IMR-90 (cell line): ENCODE measurements at regions not wholly inside any gene's neighbourhood (a gene's known extent, or its start where the extent isn't known, plus 50 kb on each side); places are given as distances from the start of the nearest gene placed in this dataset.

Experiments used
- ATAC-seq: fragments of 200-7000 bp; cut with Tn5 transposase; 2 replicates; pipeline ENCODE4 v1.9.1; 2020; ENCODE audit warnings: low read depth, mild to moderate bottlenecking, moderate library complexity
- BruUV-seq: library from RNA; stranded (reverse); fragments of 400-500 nt; replicated peaks from 2 replicates; lab custom pipeline; 2021; lab: Mats Ljungman, UMichigan
- CTCF ChIA-PET: fragments of 300-600 bp; formaldehyde crosslinking; extraction: SDS; loops from one replicate; lab custom pipeline; 2021; ENCODE audit warnings: antibody characterized with exemption; lab: Yijun Ruan, JAX
- POLR2A ChIA-PET: fragments of 300-600 bp; sonication (Branson Sonifier 250); formaldehyde crosslinking; loops from one replicate; lab custom pipeline; 2022; ENCODE audit warnings: antibody characterized with exemption; ENCODE audit not compliant: unreplicated experiment; lab: Charles Lee
- DNase-seq: peaks from one replicate; pipeline ENCODE4 v3.0.0; 2013
- H2AFZ ChIP-seq: replicated peaks from 2 replicates; pipeline ENCODE3; 2013; ENCODE audit warnings: low read length, mild to moderate bottlenecking; ENCODE audit not compliant: poor library complexity
- H2AK5ac ChIP-seq: 2 replicates; pipeline ENCODE4 v1.6.1; 2013; ENCODE audit warnings: low read depth, low read length, inconsistent platforms
- H2AK9ac ChIP-seq: replicated peaks from 2 replicates; pipeline ENCODE3; 2013; ENCODE audit warnings: mild to moderate bottlenecking, low read depth, low read length, moderate library complexity; ENCODE audit not compliant: poor library complexity
- H2BK120ac ChIP-seq: 2 replicates; pipeline ENCODE4 v1.6.1; 2013; ENCODE audit warnings: low read depth, low read length, inconsistent platforms
- H2BK15ac ChIP-seq: 3 replicates; pipeline ENCODE4 v1.6.1; 2013; ENCODE audit warnings: low read depth, low read length, inconsistent platforms
- H2BK20ac ChIP-seq: 2 replicates; pipeline ENCODE4 v1.6.1; 2013; ENCODE audit warnings: low read depth, mild to moderate bottlenecking, inconsistent platforms, low read length, moderate library complexity
- H2BK5ac ChIP-seq: 2 replicates; pipeline ENCODE4 v1.6.1; 2013; ENCODE audit warnings: mild to moderate bottlenecking, low read depth, low read length, inconsistent platforms; ENCODE audit not compliant: poor library complexity, severe bottlenecking
- H3K14ac ChIP-seq: replicated peaks from 2 replicates; pipeline ENCODE4 v1.6.1; 2013; ENCODE audit warnings: low read depth, low read length, inconsistent platforms
- H3K18ac ChIP-seq: 2 replicates; pipeline ENCODE4 v1.6.1; 2013; ENCODE audit warnings: low read depth, low read length, control low read depth
- H3K23ac ChIP-seq: 2 replicates; pipeline ENCODE4 v1.6.1; 2013; ENCODE audit warnings: low read depth, low read length, inconsistent platforms
- H3K27ac ChIP-seq: 2 replicates; pipeline ENCODE4 v1.5.1; 2013; ENCODE audit warnings: mild to moderate bottlenecking, control low read depth, low read length; ENCODE audit not compliant: insufficient read depth
- H3K27me3 ChIP-seq: 2 replicates; pipeline ENCODE4 v1.6.1; 2013; ENCODE audit warnings: low read length; ENCODE audit not compliant: control insufficient read depth, insufficient read depth
- H3K36me3 ChIP-seq: 2 replicates; pipeline ENCODE4 v1.6.1; 2013; ENCODE audit warnings: low read length, mixed read lengths; ENCODE audit not compliant: control insufficient read depth, insufficient read depth
- H3K4ac ChIP-seq: 2 replicates; pipeline ENCODE4 v1.6.1; 2013; ENCODE audit warnings: low read depth, low read length, inconsistent platforms
- H3K4me1 ChIP-seq: 2 replicates; pipeline ENCODE4 v1.6.1; 2013; ENCODE audit warnings: low read length, mixed read lengths; ENCODE audit not compliant: control insufficient read depth, insufficient read depth
- H3K4me2 ChIP-seq: 2 replicates; pipeline ENCODE4 v1.6.1; 2013; ENCODE audit warnings: low read depth, mild to moderate bottlenecking, control low read depth, low read length, moderate library complexity
- H3K4me3 ChIP-seq: 2 replicates; pipeline ENCODE4 v1.5.1; 2013; ENCODE audit warnings: low read depth, mild to moderate bottlenecking, control low read depth, low read length, moderate library complexity; ENCODE audit not compliant: insufficient read depth
- H3K56ac ChIP-seq: 2 replicates; pipeline ENCODE4 v1.6.1; 2013; ENCODE audit warnings: low read length, inconsistent platforms; ENCODE audit not compliant: insufficient read depth; ENCODE audit errors: extremely low read depth
- H3K79me1 ChIP-seq, 2 experiments: 2 replicates each; pipeline ENCODE4 v1.6.1; 2013; ENCODE audit warnings: low read length in 2 of 2, inconsistent platforms in 1 of 2, low read depth in 1 of 2
- H3K9ac ChIP-seq: 2 replicates; pipeline ENCODE4 v1.6.1; 2013; ENCODE audit warnings: low read depth, low read length, control low read depth
- H3K9me1 ChIP-seq: 2 replicates; pipeline ENCODE4 v1.6.1; 2013; ENCODE audit warnings: low read length, inconsistent platforms; ENCODE audit not compliant: insufficient read depth
- H3K9me3 ChIP-seq: 2 replicates; pipeline ENCODE4 v1.6.1; 2013; ENCODE audit warnings: low read length; ENCODE audit not compliant: control insufficient read depth, insufficient read depth
- H4K20me1 ChIP-seq: 2 replicates; pipeline ENCODE4 v1.6.1; 2013; ENCODE audit warnings: low read length, inconsistent platforms; ENCODE audit not compliant: insufficient read depth
- H4K5ac ChIP-seq: 2 replicates; pipeline ENCODE4 v1.6.1; 2013; ENCODE audit warnings: mild to moderate bottlenecking, low read depth, low read length, control low read depth
- H4K8ac ChIP-seq, 2 experiments: 2 replicates each; pipeline ENCODE4 v1.6.1; 2013; ENCODE audit warnings: low read depth in 2 of 2, low read length in 2 of 2, control low read depth in 1 of 2, inconsistent platforms in 1 of 2
- H4K91ac ChIP-seq: 2 replicates; pipeline ENCODE4 v1.6.1; 2013; ENCODE audit warnings: low read depth, low read length, inconsistent platforms; ENCODE audit not compliant: insufficient read depth
- BHLHE40 ChIP-seq: fragments of 150-350 bp; IDR thresholded peaks from 2 replicates; pipeline ENCODE4 v1.6.1; 2016; ENCODE audit warnings: mild to moderate bottlenecking, low read depth, low read length
- CEBPB ChIP-seq: IDR thresholded peaks from 2 replicates; pipeline ENCODE4 v1.6.1; 2012; ENCODE audit warnings: low read depth, low read length, improper control_type of control experiment
- CHD1 ChIP-seq: IDR thresholded peaks from 2 replicates; pipeline ENCODE4 v1.6.1; 2012; ENCODE audit warnings: low read depth, low read length, improper control_type of control experiment
- ELK1 ChIP-seq: fragments of 150-350 bp; IDR thresholded peaks from 2 replicates; pipeline ENCODE4 v1.6.1; 2016; ENCODE audit warnings: low read depth, mild to moderate bottlenecking, low read length, moderate library complexity, borderline replicate concordance
- FOS ChIP-seq: fragments of 150-350 bp; IDR thresholded peaks from 2 replicates; pipeline ENCODE4 v1.6.1; 2016; ENCODE audit warnings: low read depth, low read length
- MAFK ChIP-seq: IDR thresholded peaks from 2 replicates; pipeline ENCODE4 v1.6.1; 2012; ENCODE audit warnings: low read depth, low read length, improper control_type of control experiment
- MAZ ChIP-seq: IDR thresholded peaks from 2 replicates; pipeline ENCODE4 v1.6.1; 2012; ENCODE audit warnings: low read depth, mild to moderate bottlenecking, low read length, improper control_type of control experiment, moderate library complexity, borderline replicate concordance
- MXI1 ChIP-seq: IDR thresholded peaks from 2 replicates; pipeline ENCODE4 v1.6.1; 2012; ENCODE audit warnings: low read depth, mild to moderate bottlenecking, low read length, moderate library complexity, borderline replicate concordance
- NFE2L2 ChIP-seq: fragments of 150-350 bp; IDR thresholded peaks from 2 replicates; pipeline ENCODE4 v1.6.1; 2016; ENCODE audit warnings: low read depth, mild to moderate bottlenecking, low read length
- POLR2A ChIP-seq: IDR thresholded peaks from 2 replicates; pipeline ENCODE4 v1.6.1; 2012; ENCODE audit warnings: mild to moderate bottlenecking, low read depth, low read length
- RAD21 ChIP-seq: IDR thresholded peaks from 2 replicates; pipeline ENCODE4 v1.6.1; 2012; ENCODE audit warnings: low read length, improper control_type of control experiment
- RCOR1 ChIP-seq: IDR thresholded peaks from 2 replicates; pipeline ENCODE4 v1.6.1; 2012; ENCODE audit warnings: mild to moderate bottlenecking, low read length, improper control_type of control experiment; ENCODE audit not compliant: insufficient replicate concordance
- RFX5 ChIP-seq: IDR thresholded peaks from 2 replicates; pipeline ENCODE4 v1.8.0; 2012; ENCODE audit warnings: low read depth, mild to moderate bottlenecking, low read length, moderate library complexity
- SMC3 ChIP-seq: fragments of 150-350 bp; IDR thresholded peaks from 2 replicates; pipeline ENCODE4 v1.6.1; 2016; ENCODE audit warnings: low read depth, mild to moderate bottlenecking, antibody characterized with exemption, low read length, moderate library complexity
- WGBS, 2 experiments: methylation state at CpG; one replicate each; pipeline versions ENCODE4 v1.1.5 to v1.1.7; 2013; ENCODE audit warnings: missing lambda C conversion rate in 2 of 2; ENCODE audit not compliant: insufficient read length in 1 of 2; ENCODE audit errors: extremely low coverage in 2 of 2; 5-methylcytosine and 5-hydroxymethylcytosine counted together
- dilution Hi-C: fragments of 300-500 bp; cut with HindIII; formaldehyde crosslinking; loops from one replicate; pipeline ENCODE4 v1.14.3; 2018; ENCODE audit warnings: low sequenced_read_pairs; ENCODE audit not compliant: unreplicated experiment
- in situ Hi-C: fragments of 300-500 bp; cut with MboI; formaldehyde crosslinking; loops from 3 replicates; pipeline ENCODE4 v1.14.3; 2019; ENCODE audit warnings: low sequenced_read_pairs, inconsistent platforms, mixed read lengths
- intact Hi-C: fragments of 100-400 bp; cut with micrococcal nuclease; formaldehyde crosslinking; loops from 2 replicates; pipeline ENCODE4 v1.10.0; 2022
- TF ChIP-seq, protein P1 (sequence below): conservative IDR thresholded peaks from 2 replicates; pipeline ENCODE4 v1.5.1; 2012; ENCODE audit warnings: mild to moderate bottlenecking, low read depth, low read length, improper control_type of control experiment

- H3K36me3 ChIP-seq: no peaks in the 10 kb centered on the region
- H3K4ac ChIP-seq: no peak overlapping the region
- ChIA-PET CTCF (interaction anchor here (0.6 kb wide), 1 partner anchor 529 kb away, joined by 3 read pairs; no protein-coding TSS in a partner anchor), POLR2A (interaction anchor here (0.6 kb wide), 1 partner anchor 793 kb away, joined by 5 read pairs; no protein-coding TSS in a partner anchor)
- H3K14ac ChIP-seq: no peak overlapping the region
- intact Hi-C loops (no loop called here), dilution Hi-C loops (no loop called here), in situ Hi-C loops (no loop called here)
- H3K9me1 ChIP-seq: no peaks in the 10 kb centered on the region
- H2AK5ac ChIP-seq: no peak overlapping the region
- no peak overlapping the region for H2BK20ac ChIP-seq
- H2AK9ac ChIP-seq: no peak overlapping the region
- H2BK15ac ChIP-seq: no peak overlapping the region
- no peaks in the 10 kb centered on the region for H3K79me1 ChIP-seq
- H4K20me1 ChIP-seq: no peaks in the 10 kb centered on the region
- H2BK120ac ChIP-seq: no peak overlapping the region
- H4K91ac ChIP-seq: no peak overlapping the region
- no peak for ATAC-seq
- no peak overlapping the region for H3K9ac ChIP-seq
- no peak overlapping the region for H3K4me2 ChIP-seq
- no peak overlapping the region for H3K18ac ChIP-seq
- TF ChIP-seq CEBPB (no peak), RCOR1 (no peak), RAD21 (no peak), SMC3 (no peak), CHD1 (no peak), MAFK (no peak), NFE2L2 (no peak), FOS (no peak), RFX5 (no peak), ELK1 (no peak), POLR2A (no peak), BHLHE40 (no peak), MAZ (no peak), MXI1 (no peak)
- TF ChIP-seq, protein P1, sequence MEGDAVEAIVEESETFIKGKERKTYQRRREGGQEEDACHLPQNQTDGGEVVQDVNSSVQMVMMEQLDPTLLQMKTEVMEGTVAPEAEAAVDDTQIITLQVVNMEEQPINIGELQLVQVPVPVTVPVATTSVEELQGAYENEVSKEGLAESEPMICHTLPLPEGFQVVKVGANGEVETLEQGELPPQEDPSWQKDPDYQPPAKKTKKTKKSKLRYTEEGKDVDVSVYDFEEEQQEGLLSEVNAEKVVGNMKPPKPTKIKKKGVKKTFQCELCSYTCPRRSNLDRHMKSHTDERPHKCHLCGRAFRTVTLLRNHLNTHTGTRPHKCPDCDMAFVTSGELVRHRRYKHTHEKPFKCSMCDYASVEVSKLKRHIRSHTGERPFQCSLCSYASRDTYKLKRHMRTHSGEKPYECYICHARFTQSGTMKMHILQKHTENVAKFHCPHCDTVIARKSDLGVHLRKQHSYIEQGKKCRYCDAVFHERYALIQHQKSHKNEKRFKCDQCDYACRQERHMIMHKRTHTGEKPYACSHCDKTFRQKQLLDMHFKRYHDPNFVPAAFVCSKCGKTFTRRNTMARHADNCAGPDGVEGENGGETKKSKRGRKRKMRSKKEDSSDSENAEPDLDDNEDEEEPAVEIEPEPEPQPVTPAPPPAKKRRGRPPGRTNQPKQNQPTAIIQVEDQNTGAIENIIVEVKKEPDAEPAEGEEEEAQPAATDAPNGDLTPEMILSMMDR: no peak
- no peaks in the 10 kb centered on the region for H3K9me3 ChIP-seq
- no peak overlapping the region for H4K8ac ChIP-seq
- no peak overlapping the region for H3K27ac ChIP-seq
- no peak overlapping the region for H2BK5ac ChIP-seq
- no peak overlapping the region for H4K5ac ChIP-seq
- no peak overlapping the region for H3K4me3 ChIP-seq
- WGBS, 2 experiments: no CpG with 5 or more reads among the region's 2 CpGs
- no TSS peak for BruUV-seq
- no peak for DNase-seq
- no peak overlapping the region for H3K23ac ChIP-seq
- H3K27me3 ChIP-seq: no peaks in the 10 kb centered on the region
- H3K4me1 ChIP-seq: no peaks in the 10 kb centered on the region
- no peak overlapping the region for H2AFZ ChIP-seq
- H3K56ac ChIP-seq: no peak overlapping the region
These were observed 241.6 kb upstream of the TET2 start for GRCh38 chr4:104905065-104905464.
